GM12878 (cell line): ENCODE measurements at regions not wholly inside any gene's neighbourhood (a gene's known extent, or its start where the extent isn't known, plus 50 kb on each side); places are given as distances from the start of the nearest gene placed in this dataset.

Source experiments
- ATAC-seq: fragments of 200-7000 bp; cut with Tn5 transposase; 3 replicates; pipeline ENCODE4 v1.9.1; 2020; ENCODE audit warnings: mild to moderate bottlenecking, moderate library complexity
- BruUV-seq: library from RNA; stranded (reverse); fragments of 400-500 nt; replicated peaks from 2 replicates; lab custom pipeline; 2021; lab: Mats Ljungman, UMichigan
- CTCF ChIA-PET: fragments of 300-600 bp; sonication (Branson Sonifier 250); formaldehyde crosslinking; extraction: SDS; loops from one replicate; lab custom pipeline; 2021; ENCODE audit warnings: inconsistent platforms; lab: Yijun Ruan, JAX
- POLR2A ChIA-PET: fragments of 350-600 bp; formaldehyde crosslinking; extraction: SDS; loops from one replicate; lab custom pipeline; 2021; ENCODE audit warnings: inconsistent platforms; lab: Charles Lee
- RAD21 ChIA-PET: fragments of 300-600 bp; sonication (Branson Sonifier 250); formaldehyde crosslinking; loops from one replicate; lab custom pipeline; 2023; ENCODE audit warnings: antibody characterized with exemption; ENCODE audit not compliant: unreplicated experiment; lab: Charles Lee
- SMC1A ChIA-PET: fragments of 300-600 bp; sonication (Branson Sonifier 250); formaldehyde crosslinking; loops from one replicate; lab custom pipeline; 2023; ENCODE audit not compliant: unreplicated experiment, uncharacterized antibody; lab: Charles Lee
- DNase-seq: peaks from one replicate; pipeline ENCODE4 v3.0.0-alpha.2; 2011; ENCODE audit warnings: low read depth, low spot score
- FAIRE-seq: peaks from 3 replicates; lab custom pipeline; 2011; peaks lifted over from hg19 to GRCh38; lab: Jason Lieb, UNC
- H2AFZ ChIP-seq: 2 replicates; pipeline ENCODE4 v1.6.0; 2011; ENCODE audit warnings: low read depth, low read length, control low read depth; ENCODE audit not compliant: control insufficient read depth
- H3K27ac ChIP-seq: 2 replicates; pipeline ENCODE4 v1.5.1; 2011; ENCODE audit warnings: control low read depth; ENCODE audit not compliant: control insufficient read depth, insufficient read depth
- H3K27me3 ChIP-seq, 2 experiments: replicated peaks in 1 of 2; 2 replicates each; pipeline versions ENCODE4 v1.6.0 to v1.6.1; 2011; ENCODE audit warnings: low read length in 1 of 2; ENCODE audit not compliant: control insufficient read depth in 2 of 2, insufficient read depth in 2 of 2
- H3K36me3 ChIP-seq, 2 experiments: 2 replicates each; pipeline ENCODE4 v1.5.1; 2011; ENCODE audit warnings: low read length in 1 of 2; ENCODE audit not compliant: control insufficient read depth in 2 of 2, insufficient read depth in 2 of 2
- H3K4me1 ChIP-seq: 2 replicates; pipeline ENCODE4 v1.6.1; 2011; ENCODE audit warnings: mild to moderate bottlenecking, low read length, moderate library complexity, mixed read lengths; ENCODE audit not compliant: control insufficient read depth, insufficient read depth
- H3K4me2 ChIP-seq: 2 replicates; pipeline ENCODE4 v1.6.0; 2011; ENCODE audit warnings: control low read depth; ENCODE audit not compliant: control insufficient read depth, insufficient read depth
- H3K4me3 ChIP-seq: fragments of 200-600 bp; sonication (generic); 2 replicates; pipeline ENCODE4 v1.5.1; 2016
- H3K79me2 ChIP-seq: 2 replicates; pipeline ENCODE4 v1.6.0; 2011; ENCODE audit warnings: low read length; ENCODE audit not compliant: control insufficient read depth, insufficient read depth
- H3K9ac ChIP-seq: 2 replicates; pipeline ENCODE4 v1.8.0; 2011; ENCODE audit warnings: low read length, control low read depth, mixed read lengths; ENCODE audit not compliant: control insufficient read depth, insufficient read depth
- H3K9me3 ChIP-seq: replicated peaks from 3 replicates; pipeline ENCODE4 v1.5.1; 2011; ENCODE audit warnings: mild to moderate bottlenecking, low read length; ENCODE audit not compliant: control insufficient read depth, insufficient read depth
- H4K20me1 ChIP-seq: 2 replicates; pipeline ENCODE4 v1.6.0; 2011; ENCODE audit not compliant: control insufficient read depth, insufficient read depth
- CHD2 ChIP-seq: IDR thresholded peaks from 2 replicates; pipeline ENCODE4 v1.6.1; 2011; ENCODE audit warnings: low read depth, low read length, improper control_type of control experiment, borderline replicate concordance
- EZH2 ChIP-seq: IDR thresholded peaks from 2 replicates; pipeline ENCODE4 v1.6.1; 2012; ENCODE audit warnings: low read depth, mild to moderate bottlenecking, control low read depth, inconsistent platforms, low read length, borderline replicate concordance; ENCODE audit not compliant: control insufficient read depth
- FOXM1 ChIP-seq: IDR thresholded peaks from 2 replicates; pipeline ENCODE4 v1.6.1; 2012; ENCODE audit warnings: low read depth, mild to moderate bottlenecking, inconsistent platforms, low read length, moderate library complexity
- HDGF ChIP-seq: fragments of 450-650 bp; IDR thresholded peaks from 2 replicates; pipeline ENCODE4 v1.6.1; 2016; ENCODE audit warnings: antibody characterized with exemption
- IKZF1 ChIP-seq: fragments of 450-650 bp; conservative IDR thresholded peaks from 2 replicates; pipeline ENCODE4 v1.6.1; 2017; ENCODE audit warnings: antibody characterized with exemption, mild to moderate bottlenecking
- NBN ChIP-seq: fragments of 450-650 bp; IDR thresholded peaks from 2 replicates; pipeline ENCODE4 v1.6.1; 2016
- NR2C2 ChIP-seq: IDR thresholded peaks from 2 replicates; pipeline ENCODE4 v1.6.1; 2011; ENCODE audit warnings: borderline replicate concordance, low read depth; ENCODE audit not compliant: control insufficient read depth, insufficient read length
- REST ChIP-seq: IDR thresholded peaks from 2 replicates; pipeline ENCODE4 v1.6.1; 2012; ENCODE audit warnings: mild to moderate bottlenecking, low read depth, low read length
- RUNX3 ChIP-seq: IDR thresholded peaks from 2 replicates; pipeline ENCODE4 v1.6.1; 2012; ENCODE audit warnings: low read length, inconsistent platforms
- SREBF1 ChIP-seq: IDR thresholded peaks from 2 replicates; pipeline ENCODE4 v1.6.1; 2012; ENCODE audit warnings: mild to moderate bottlenecking, low read length
- TBL1XR1 ChIP-seq: IDR thresholded peaks from 2 replicates; pipeline ENCODE4 v1.6.1; 2012; ENCODE audit warnings: low read depth, low read length, improper control_type of control experiment
- ZNF207 ChIP-seq: fragments of 450-650 bp; IDR thresholded peaks from 2 replicates; pipeline ENCODE4 v1.6.1; 2014; ENCODE audit warnings: antibody characterized with exemption, mild to moderate bottlenecking, borderline replicate concordance
- ZNF24 ChIP-seq: fragments of 450-650 bp; IDR thresholded peaks from 2 replicates; pipeline ENCODE4 v1.6.1; 2017; ENCODE audit warnings: antibody characterized with exemption, mild to moderate bottlenecking
- WGBS: methylation state at CpG from one replicate; pipeline ENCODE4 v1.1.6; 2016; ENCODE audit warnings: low lambda C conversion rate; ENCODE audit not compliant: insufficient replicate concordance, insufficient coverage; ENCODE audit errors: missing lambda C conversion rate; 5-methylcytosine and 5-hydroxymethylcytosine counted together
- in situ Hi-C: fragments of 300-500 bp; cut with MboI; formaldehyde crosslinking; loops from 9 replicates; pipeline ENCODE4 v1.14.3; 2018; ENCODE audit warnings: mixed read lengths
- intact Hi-C: fragments of 100-400 bp; cut with micrococcal nuclease; formaldehyde crosslinking; loops from one replicate; pipeline ENCODE4 v1.14.2; 2022; ENCODE audit not compliant: unreplicated experiment
- TF ChIP-seq, protein P1 (sequence below): fragments of 450-650 bp; IDR thresholded peaks from 2 replicates; pipeline ENCODE4 v1.6.1; 2016; ENCODE audit warnings: mild to moderate bottlenecking, moderate library complexity, borderline replicate concordance

DNA sequence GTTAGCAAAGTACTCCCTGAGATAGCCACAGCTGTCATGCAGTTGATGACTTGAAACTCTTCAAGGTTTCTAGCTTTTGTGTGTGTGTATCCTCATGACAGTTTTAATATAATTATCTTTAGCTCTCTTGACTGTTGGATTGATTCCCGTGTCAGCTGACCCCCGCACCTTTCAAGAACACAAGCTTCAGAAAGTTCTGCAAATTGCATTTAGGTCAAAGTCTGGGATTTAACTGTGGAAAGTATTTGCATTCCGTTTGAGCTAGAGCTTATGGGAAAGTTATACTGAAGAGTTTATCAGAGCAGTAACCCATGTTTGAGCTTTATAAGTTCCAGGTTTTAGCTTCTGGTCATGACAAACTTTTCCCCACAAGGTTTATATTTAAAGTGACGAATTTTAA lies 380.1 kb upstream of the CHRM3 start (continued):
- TF ChIP-seq REST (no peak), NBN (no peak), SREBF1 (no peak), ZNF24 (no peak), FOXM1 (no peak), RUNX3 (no peak), IKZF1 (no peak)

GRCh38 chr1:238999944-239000343 lies 386.4 kb upstream of the CHRM3 start:
- WGBS: 23% methylated on average over 4 of the region's 4 CpGs
- Histone ChIP-seq H3K9ac (no peak overlapping the region), H3K27me3 (no peaks in the 10 kb centered on the region), H3K4me3 (no peak overlapping the region), H3K4me1 (no peaks in the 10 kb centered on the region), H3K36me3 (no peaks in the 10 kb centered on the region), H3K4me2 (no peak overlapping the region), H2AFZ (no peak overlapping the region), H4K20me1 (no peaks in the 10 kb centered on the region), H3K27ac (no peak overlapping the region), H3K9me3 (no peaks in the 10 kb centered on the region), H3K79me2 (no peaks in the 10 kb centered on the region)
- ChIA-PET POLR2A (no interaction called here), RAD21 (no interaction called here), CTCF (no interaction called here), SMC1A (no interaction called here)
- DNase-seq (no peak), FAIRE-seq (no peak), ATAC-seq (no peak)
- intact Hi-C loops (no loop called here), in situ Hi-C loops (no loop called here)
- BruUV-seq: no TSS peak
- TF ChIP-seq CHD2: no peak
- no peak for TF ChIP-seq HDGF
- no peak for TF ChIP-seq NR2C2
- TF ChIP-seq ZNF207: no peak
- TF ChIP-seq EZH2: no peak
- TF ChIP-seq SREBF1: no peak
- no peak for TF ChIP-seq TBL1XR1
- TF ChIP-seq, protein P1, sequence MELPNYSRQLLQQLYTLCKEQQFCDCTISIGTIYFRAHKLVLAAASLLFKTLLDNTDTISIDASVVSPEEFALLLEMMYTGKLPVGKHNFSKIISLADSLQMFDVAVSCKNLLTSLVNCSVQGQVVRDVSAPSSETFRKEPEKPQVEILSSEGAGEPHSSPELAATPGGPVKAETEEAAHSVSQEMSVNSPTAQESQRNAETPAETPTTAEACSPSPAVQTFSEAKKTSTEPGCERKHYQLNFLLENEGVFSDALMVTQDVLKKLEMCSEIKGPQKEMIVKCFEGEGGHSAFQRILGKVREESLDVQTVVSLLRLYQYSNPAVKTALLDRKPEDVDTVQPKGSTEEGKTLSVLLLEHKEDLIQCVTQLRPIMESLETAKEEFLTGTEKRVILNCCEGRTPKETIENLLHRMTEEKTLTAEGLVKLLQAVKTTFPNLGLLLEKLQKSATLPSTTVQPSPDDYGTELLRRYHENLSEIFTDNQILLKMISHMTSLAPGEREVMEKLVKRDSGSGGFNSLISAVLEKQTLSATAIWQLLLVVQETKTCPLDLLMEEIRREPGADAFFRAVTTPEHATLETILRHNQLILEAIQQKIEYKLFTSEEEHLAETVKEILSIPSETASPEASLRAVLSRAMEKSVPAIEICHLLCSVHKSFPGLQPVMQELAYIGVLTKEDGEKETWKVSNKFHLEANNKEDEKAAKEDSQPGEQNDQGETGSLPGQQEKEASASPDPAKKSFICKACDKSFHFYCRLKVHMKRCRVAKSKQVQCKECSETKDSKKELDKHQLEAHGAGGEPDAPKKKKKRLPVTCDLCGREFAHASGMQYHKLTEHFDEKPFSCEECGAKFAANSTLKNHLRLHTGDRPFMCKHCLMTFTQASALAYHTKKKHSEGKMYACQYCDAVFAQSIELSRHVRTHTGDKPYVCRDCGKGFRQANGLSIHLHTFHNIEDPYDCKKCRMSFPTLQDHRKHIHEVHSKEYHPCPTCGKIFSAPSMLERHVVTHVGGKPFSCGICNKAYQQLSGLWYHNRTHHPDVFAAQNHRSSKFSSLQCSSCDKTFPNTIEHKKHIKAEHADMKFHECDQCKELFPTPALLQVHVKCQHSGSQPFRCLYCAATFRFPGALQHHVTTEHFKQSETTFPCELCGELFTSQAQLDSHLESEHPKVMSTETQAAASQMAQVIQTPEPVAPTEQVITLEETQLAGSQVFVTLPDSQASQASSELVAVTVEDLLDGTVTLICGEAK: no peak
